IPS-11a (cell line): ENCODE measurements at regions not wholly inside any gene's neighbourhood (a gene's known extent, or its start where the extent isn't known, plus 50 kb on each side); places are given as distances from the start of the nearest gene placed in this dataset.
"Not testable (repeated sequence)": the region's sequence is repeated elsewhere in the genome, so short reads cannot be mapped to it uniquely, and the experiment has no call there.

Experiments
- H3K4me3 ChIP-seq: one replicate; pipeline ENCODE4 v1.5.1; 2013; ENCODE audit warnings: low read depth, low read length, control low read depth

GRCh38 chr20:63145156-63145555 is 70.8 kb downstream of the YTHDF1 start:
- no peak overlapping the region for H3K4me3 ChIP-seq

- H3K4me3 ChIP-seq: no peak overlapping the region
Observed at GRCh38 chr20:63142933-63143332, 73.0 kb downstream of the YTHDF1 start.

GRCh38 chr20:63141531-63141930 is 74.4 kb downstream of the YTHDF1 start:
- no peak overlapping the region for H3K4me3 ChIP-seq

GRCh38 chr20:63140514-63141433 is 75.2 kb downstream of the YTHDF1 start:
- H3K4me3 ChIP-seq: no peak overlapping the region

- H3K4me3 ChIP-seq: no peak overlapping the region
Observed at GRCh38 chr20:63139837-63140236, 76.1 kb downstream of the YTHDF1 start.

GRCh38 chr20:63139356-63139755 is 76.6 kb downstream of the YTHDF1 start:
- H3K4me3 ChIP-seq: no peak overlapping the region

GRCh38 chr20:63138855-63139341 is 77.0 kb downstream of the YTHDF1 start:
- H3K4me3 ChIP-seq: no peak overlapping the region

GRCh38 chr20:63137851-63138415 is 78.0 kb downstream of the YTHDF1 start:
- no peak overlapping the region for H3K4me3 ChIP-seq

- no peak overlapping the region for H3K4me3 ChIP-seq
Observed at GRCh38 chr20:63136296-63136695, 79.6 kb downstream of the YTHDF1 start.

GRCh38 chr20:63135411-63135810 is 80.5 kb downstream of the YTHDF1 start:
- H3K4me3 ChIP-seq: no peak overlapping the region

GRCh38 chr20:63134711-63135361 is 81.1 kb downstream of the YTHDF1 start:
- H3K4me3 ChIP-seq: not testable (repeated sequence)

- no peak overlapping the region for H3K4me3 ChIP-seq
Observed at GRCh38 chr20:63134201-63134612, 81.7 kb downstream of the YTHDF1 start.

- H3K4me3 ChIP-seq: no peak overlapping the region
Observed at GRCh38 chr20:63133481-63134091, 82.3 kb downstream of the YTHDF1 start.

GRCh38 chr20:63132715-63133471 is 83.0 kb downstream of the YTHDF1 start:
- no peak overlapping the region for H3K4me3 ChIP-seq

GRCh38 chr20:63132131-63132714 is 83.7 kb downstream of the YTHDF1 start:
- no peak overlapping the region for H3K4me3 ChIP-seq

- no peak overlapping the region for H3K4me3 ChIP-seq
Observed at GRCh38 chr20:63130658-63131577, 85.0 kb downstream of the YTHDF1 start.

- H3K4me3 ChIP-seq: no peak overlapping the region
Observed at GRCh38 chr20:63129991-63130657, 85.8 kb downstream of the YTHDF1 start.

- H3K4me3 ChIP-seq: no peak overlapping the region
Observed at GRCh38 chr20:63129376-63129965, 86.5 kb downstream of the YTHDF1 start.
